ENCODE measurements at regions not wholly inside any gene's neighbourhood (a gene's known extent, or its start where the extent isn't known, plus 50 kb on each side); places are given as distances from the start of the nearest gene placed in this dataset.
A peak's percentile ranks its signal among the peaks of the same experiment; 100 is the strongest.

- DNase-seq: no peak
Observed at GRCh38 chr10:128431506-128431905, 305.3 kb upstream of the MKI67 start.

GRCh38 chr10:128432011-128432410 is 305.8 kb upstream of the MKI67 start:
- no peak for DNase-seq

- no peak for DNase-seq
Observed at GRCh38 chr10:128432423-128432822, 306.2 kb upstream of the MKI67 start.

- DNase-seq: no peak
Observed at GRCh38 chr10:128435811-128436210, 309.6 kb upstream of the MKI67 start.

GRCh38 chr10:128437786-128438345 is 311.6 kb upstream of the MKI67 start:
- DNase-seq: no peak

- no peak for DNase-seq
Observed at GRCh38 chr10:128438417-128439063, 312.3 kb upstream of the MKI67 start.

- no peak for DNase-seq
Observed at GRCh38 chr10:128440513-128441160, 314.4 kb upstream of the MKI67 start.

GRCh38 chr10:128443925-128444518 is 317.8 kb upstream of the MKI67 start:
- no peak for DNase-seq

- DNase-seq: no peak
Observed at GRCh38 chr10:128448796-128449195, 322.6 kb upstream of the MKI67 start.

GRCh38 chr10:128451879-128452278 is 325.7 kb upstream of the MKI67 start:
- no peak for DNase-seq

- DNase-seq: no peak
Observed at GRCh38 chr10:128456271-128456670, 330.0 kb upstream of the MKI67 start.

GRCh38 chr10:128457136-128457535 is 330.9 kb upstream of the MKI67 start:
- DNase-seq: no peak

GRCh38 chr10:128461991-128462390 is 335.8 kb upstream of the MKI67 start:
- DNase-seq: no peak

- no peak for DNase-seq
Observed at GRCh38 chr10:128462844-128463243, 336.6 kb upstream of the MKI67 start.

- DNase-seq: peak; percentile 28
Observed at GRCh38 chr10:128463991-128464760, 338.0 kb upstream of the MKI67 start.

GRCh38 chr10:128465697-128466096 is 339.5 kb upstream of the MKI67 start:
- no peak for DNase-seq

- DNase-seq: no peak
Observed at GRCh38 chr10:128466831-128467371, 340.7 kb upstream of the MKI67 start.

GRCh38 chr10:128468462-128468861 is 342.2 kb upstream of the MKI67 start:
- DNase-seq: no peak

- no peak for DNase-seq
Observed at GRCh38 chr10:128469515-128469914, 343.3 kb upstream of the MKI67 start.

- DNase-seq: no peak
Observed at GRCh38 chr10:128470321-128470965, 344.2 kb upstream of the MKI67 start.

- no peak for DNase-seq
Observed at GRCh38 chr10:128471151-128471550, 344.9 kb upstream of the MKI67 start.

- no peak for DNase-seq
Observed at GRCh38 chr10:128472196-128472595, 346.0 kb upstream of the MKI67 start.

GRCh38 chr10:128473396-128473795 is 347.2 kb upstream of the MKI67 start:
- DNase-seq: no peak
